NCI-H82 (cell line): ENCODE measurements at regions not wholly inside any gene's neighbourhood (a gene's known extent, or its start where the extent isn't known, plus 50 kb on each side); places are given as distances from the start of the nearest gene placed in this dataset.

Experiments
- DNase-seq: peaks from one replicate; lab custom pipeline; 2025; lab: John Stamatoyannopoulos, UW

DNA sequence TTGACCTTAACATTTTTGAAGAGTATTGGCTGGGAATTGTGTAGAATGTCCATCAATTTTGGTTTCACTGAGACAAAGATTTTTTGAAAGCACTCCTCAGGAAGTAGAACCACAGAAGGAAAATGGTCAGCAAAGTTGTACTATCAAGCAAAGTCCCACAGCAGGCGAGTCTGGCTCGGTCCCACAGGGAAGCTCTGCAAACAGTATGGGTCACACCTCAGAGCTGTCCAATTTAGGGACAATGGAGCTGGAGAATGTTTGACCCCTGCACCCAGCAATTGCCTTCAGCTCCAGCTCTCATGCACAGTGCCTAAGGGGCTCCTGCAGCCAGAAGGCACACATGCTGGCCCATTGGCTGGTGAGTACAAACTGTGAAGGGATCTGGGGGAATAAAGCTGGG lies 147.0 kb downstream of the MAFB start:
- no peak for DNase-seq

DNA sequence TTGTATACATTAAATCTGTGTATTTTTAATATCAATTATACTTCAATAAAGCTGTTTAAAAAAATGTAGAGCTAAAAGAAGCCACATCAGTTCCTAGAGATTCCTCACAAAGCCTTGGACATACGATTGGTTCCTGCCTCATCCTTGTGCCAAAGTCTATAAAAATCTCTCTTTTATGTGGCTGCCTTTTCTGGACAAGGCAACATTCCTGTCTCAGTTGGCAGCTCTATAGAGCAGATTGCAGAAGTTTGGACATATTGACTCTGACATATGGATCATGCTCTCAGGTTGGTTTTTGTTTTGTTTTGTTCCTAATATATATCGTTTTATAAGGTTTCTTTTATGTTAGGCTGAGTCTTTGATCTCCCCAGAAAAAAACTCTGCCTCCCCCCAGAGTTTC lies 148.9 kb downstream of the MAFB start:
- no peak for DNase-seq

DNA sequence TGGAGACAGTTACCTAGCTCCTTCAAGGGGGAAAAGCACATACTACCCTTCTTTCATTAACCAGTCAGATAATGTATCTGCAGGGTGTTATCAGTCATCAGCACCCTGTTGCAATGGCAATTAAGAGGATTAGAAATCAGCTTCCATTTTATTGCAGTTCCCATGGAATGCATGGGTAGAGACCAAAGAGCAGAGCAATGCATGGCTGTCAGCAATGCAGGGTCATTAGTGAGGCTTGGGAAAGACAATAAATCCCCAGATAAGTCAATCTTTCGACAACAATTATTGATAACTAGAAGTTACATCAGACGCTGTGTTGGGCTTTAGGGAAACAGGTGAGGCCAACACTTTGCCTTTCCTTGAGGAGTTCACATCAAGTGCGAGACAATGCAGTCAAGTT lies 150.9 kb downstream of the MAFB start:
- no peak for DNase-seq

DNA sequence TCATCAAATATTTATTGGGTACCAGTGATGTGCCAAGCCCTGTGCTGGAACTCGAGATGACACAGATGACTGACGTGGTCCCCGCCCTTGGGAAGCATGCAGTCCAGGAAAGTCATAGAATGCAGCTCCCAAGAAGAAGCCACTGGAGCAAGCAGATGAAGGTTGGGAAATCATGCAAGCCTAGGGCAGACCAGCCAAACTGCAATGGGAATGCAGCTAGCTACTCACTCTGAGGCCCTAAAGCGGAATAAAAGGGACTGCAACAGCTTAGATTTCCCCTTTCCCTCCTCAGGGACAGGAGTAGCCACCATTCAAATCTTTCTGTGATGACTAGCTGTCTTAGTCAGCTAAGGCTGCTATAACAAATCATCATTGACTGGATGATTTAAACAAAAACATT lies 152.2 kb downstream of the MAFB start:
- no peak for DNase-seq

DNA sequence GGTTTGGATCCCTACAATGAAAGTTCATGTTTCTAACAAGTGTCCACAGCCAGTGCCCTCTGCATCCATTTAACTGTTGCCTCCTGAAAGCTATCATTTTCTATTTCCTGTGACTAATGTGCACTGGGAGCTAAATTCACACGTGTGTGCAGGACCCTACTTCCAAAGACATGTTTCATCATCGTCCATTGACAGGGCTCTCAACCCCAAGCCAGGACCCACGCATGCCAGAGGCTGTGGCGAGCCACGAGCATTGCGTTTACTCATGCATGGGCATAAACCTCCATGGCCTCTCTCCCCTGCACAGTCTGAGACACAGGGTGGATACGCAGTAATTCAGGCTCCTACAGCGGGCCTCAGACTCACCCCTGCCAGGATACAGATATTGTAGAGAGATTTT lies 153.2 kb downstream of the MAFB start:
- DNase-seq: no peak

DNA sequence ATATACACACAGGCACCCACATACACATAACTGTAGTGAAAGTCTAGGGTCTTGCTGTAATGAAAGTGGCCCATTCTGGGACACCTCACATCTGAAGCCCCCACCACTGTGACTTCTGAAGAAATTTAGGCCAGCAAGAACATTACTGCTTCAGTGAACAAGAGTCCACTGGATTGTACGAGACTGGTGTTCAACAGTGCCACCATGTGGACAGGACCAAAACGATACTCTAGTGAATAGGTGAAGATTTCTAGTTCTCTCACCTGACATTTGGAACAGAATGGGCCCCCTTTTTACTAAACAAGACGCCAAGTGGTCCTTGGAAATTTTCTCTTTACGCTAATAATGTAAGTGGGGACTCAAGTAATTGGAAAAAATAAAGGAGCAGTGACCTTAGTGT lies 156.9 kb downstream of the MAFB start:
- DNase-seq: peak; percentile 51

DNA sequence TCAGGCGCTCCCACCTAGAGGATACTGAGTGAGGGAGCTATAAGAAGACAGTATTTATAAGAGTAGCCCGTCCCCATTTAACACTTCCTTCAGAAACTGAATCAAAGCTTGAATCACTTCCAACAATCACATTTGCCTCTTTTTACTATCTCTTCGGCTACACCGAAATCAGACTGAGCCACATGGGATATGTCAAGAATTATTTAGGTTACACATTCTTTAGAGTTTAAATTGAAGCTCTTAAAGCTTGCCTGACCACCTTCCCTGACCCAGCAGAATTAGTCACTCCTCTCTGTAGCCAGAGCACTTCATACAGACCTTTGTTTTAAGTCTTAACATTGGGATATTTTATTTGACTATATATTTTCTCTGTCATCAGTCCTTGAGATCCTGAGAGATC lies 163.7 kb downstream of the MAFB start:
- no peak for DNase-seq

DNA sequence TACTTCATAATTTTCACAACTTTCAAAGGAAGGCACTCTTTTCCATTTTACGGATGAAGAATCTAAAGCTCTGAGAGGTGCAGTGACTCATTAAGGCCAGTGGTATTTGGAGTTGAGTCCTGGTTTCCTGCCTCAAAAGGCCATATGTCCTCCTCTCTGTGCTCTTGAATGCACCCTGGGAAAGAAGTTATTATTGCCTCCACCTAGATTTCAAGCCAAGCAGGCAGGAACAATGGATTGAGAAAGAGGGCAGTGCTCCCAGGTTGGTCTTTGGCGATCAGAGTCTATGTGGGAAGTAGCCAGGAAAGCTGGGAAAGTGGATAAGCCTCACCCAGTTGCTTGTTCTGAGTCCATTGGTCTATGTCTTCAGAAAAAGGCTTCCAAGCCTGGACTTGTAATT lies 165.0 kb downstream of the MAFB start:
- DNase-seq: no peak

DNA sequence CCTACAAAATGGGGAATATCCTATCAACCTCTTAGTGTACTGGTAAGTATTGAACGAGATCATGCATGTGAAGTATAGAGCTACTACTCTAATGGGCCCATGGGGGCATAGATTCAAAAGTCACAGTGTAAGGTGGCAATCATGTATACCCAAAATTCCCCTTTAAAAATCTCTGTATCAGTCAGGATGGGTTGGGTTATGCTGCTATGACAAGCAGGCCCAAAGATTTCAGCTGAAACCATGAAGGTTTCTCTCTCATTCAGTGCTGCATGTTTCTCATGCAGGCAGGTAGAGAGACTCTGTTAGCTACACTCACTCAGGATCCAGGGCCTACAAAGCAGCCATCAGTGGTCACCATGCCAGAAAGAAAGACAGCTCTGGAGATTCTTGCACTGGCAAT lies 166.6 kb downstream of the MAFB start:
- DNase-seq: no peak

DNA sequence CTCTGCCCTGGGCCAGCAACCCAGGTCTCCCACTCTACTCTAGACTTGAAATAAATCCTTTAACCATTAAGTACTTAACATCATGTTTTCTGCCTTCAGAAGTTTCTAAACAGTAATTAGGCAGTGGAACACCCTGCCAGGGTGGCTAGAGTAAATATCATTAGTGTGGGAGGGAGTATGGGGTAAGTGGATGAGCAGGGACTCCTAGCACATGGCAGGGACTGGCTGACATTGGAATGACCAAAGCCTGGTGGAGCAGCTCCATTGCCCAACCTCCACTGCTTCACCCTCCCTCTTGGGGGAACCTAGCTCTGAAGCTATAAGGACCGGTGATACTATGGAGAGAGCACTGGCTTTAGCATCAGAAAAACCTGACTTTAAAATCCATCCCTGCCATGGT lies 167.1 kb downstream of the MAFB start:
- DNase-seq: no peak

DNA sequence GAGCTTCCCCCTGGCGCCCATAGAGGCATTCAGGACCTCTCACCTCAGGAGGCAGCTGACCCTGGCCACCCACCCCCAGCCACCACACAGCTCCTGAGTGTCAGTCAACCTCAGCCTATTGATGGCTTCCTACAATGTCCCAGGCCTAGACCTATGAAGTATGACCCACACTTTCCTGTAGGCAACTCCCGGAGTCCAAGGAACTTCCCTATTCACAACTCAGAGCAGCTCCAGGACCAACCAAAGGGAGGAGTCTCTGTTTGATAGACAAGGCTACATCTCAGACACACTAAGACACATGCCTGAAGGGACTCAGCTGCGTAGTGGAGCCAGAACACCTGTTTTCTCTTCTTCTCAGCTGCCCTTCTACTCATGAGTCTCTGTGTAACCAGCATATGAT lies 169.1 kb downstream of the MAFB start:
- DNase-seq: no peak

DNA sequence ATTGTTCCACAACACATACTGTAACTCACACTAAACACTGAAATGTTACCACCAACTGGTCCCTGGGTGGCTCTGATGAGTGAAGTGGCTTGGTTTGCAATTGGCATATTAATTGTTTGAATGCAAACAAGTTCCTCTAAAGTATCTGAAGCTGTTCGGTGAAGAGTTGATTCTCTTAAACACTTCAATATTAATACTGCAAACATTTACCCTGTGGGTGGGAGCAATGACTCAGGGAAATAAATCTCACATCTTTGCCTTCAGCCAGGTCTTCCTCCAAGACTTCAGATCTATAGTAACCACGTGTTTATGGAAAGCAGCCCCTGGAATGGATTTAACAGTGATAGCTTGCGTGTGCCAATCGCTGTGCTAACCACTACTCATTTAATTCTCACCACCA lies 176.0 kb downstream of the MAFB start:
- no peak for DNase-seq

DNA sequence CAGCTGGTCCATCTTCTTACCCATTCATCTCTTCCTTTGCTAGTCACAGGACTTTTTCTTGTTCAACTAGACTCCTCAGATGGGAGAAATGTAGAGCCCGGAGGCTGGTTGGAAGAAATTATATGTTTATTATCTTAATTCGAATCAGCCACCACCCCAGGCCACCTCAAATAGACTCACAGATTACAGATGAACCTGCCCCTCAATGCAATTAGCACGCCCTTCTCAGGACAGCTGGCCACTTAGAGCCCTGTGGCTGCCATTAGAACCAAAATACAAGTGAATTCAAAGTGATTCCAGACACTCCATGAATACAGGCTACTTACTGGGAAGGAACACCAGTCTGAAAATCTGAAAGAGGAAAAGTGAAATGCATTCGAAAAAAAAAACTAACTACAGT lies 176.4 kb downstream of the MAFB start:
- no peak for DNase-seq

DNA sequence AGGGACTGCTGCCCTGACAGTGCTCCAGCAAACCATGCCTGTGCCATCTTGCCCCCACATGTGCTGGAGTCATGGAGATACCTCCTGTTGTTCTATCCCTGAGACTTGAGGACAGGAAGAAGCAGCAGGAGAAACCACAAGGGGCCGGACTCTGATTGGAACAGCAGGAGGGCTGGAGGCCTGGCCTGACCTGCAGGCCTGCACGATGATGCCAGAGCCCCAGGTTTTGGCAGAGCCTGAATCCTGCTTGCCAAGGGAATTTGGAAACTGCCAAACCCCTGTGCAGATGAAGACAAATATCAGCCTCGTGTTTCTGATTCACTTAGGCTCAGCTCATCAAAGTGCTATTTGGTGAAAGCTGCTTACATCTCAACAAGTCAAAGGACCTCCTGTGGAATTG lies 177.6 kb downstream of the MAFB start:
- no peak for DNase-seq

DNA sequence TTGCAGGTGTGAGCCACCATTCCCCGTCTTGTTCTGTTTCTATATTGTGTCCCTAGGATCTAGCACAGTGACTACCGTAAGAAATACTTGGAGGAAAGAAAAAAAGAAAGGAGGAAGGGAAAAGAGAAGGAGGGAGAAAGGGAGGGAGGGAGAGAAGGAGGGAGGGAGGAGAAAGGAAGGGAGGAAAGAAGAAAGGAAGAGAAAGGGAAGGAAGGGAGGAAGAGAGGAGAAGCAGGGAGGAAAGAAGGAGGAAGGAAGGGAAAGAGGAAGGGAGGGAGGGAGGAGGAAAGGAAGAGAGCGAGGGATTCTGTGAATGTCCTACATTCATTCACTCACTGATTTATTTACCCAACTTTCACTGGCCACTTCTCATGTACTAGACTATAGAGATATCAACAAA lies 178.4 kb downstream of the MAFB start:
- DNase-seq: no peak

DNA sequence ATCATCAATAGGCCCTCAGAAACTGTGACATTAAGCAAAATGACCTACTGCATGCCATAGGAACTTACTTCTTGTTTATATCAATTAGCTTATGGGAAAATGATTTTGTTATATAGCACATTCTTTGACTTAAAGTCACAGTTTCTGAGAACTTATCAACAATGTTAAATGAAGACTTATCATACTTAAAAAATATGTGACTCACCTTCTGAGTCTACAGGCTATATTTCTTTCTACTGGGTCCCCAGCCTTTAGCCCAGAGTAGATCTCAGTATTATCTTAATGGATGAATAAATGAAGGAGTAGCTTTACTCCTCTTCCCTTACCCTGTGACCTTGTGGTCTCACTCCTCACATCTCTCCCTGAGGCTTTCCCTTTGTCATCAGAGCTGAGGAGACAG lies 180.2 kb downstream of the MAFB start:
- DNase-seq: no peak

DNA sequence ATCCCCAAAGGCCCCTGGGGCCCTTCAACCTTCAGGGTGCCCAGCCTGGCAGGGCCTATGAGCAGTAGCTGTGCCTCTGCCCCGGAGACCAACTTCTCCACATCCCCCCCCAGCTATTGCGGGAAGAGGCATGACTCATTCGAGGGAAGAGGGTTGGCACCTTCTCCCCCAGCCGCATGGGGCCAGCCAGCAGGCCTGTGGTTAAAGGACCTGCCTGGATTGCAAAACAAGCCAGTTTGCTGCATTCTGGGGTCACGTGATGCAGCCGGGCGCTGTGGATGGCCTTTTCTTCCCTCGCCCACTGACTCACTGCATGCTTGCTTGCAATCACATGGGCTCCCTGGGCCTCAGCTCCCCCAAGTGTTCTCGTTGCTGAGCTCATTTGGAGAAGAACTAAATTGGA lies 182.5 kb downstream of the MAFB start:
- no peak for DNase-seq

DNA sequence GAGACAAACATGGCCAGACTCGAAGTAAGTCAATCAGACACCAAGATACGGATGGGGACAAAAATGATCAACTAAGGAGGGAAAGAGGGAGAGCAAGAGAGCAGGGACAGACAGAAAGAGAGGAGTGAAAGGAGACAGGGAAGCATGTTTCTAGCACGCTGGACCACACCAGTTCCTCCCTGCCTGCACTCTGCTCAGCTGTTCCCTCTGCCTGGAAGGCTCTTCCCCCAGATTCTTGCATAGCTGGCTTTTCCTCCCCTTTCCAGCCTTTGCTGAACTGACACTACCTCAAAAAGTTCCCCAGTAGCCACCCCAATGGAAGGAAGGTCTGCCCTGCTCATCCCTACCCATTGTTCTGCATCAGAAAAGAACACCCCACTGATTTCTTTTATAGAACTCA lies 185.9 kb downstream of the MAFB start:
- no peak for DNase-seq

DNA sequence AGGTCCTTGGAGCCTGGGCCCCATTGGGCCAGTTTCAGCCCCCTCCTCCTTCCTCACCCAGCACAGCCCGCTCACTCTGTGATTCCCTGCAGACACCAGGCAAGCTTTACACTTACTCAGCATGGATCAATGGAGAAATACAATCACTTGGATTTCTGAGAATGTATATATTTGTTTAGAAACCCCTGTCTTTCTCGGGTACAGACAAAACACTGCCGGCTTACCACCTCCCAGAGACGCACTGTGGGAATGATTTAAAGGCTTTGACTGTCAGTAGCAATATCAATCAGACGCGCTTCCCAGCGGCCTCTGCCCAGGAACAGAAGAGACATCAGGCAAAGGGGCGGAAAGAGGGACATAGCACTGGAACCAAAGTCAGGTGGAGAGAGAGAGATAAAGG lies 186.5 kb downstream of the MAFB start:
- no peak for DNase-seq

DNA sequence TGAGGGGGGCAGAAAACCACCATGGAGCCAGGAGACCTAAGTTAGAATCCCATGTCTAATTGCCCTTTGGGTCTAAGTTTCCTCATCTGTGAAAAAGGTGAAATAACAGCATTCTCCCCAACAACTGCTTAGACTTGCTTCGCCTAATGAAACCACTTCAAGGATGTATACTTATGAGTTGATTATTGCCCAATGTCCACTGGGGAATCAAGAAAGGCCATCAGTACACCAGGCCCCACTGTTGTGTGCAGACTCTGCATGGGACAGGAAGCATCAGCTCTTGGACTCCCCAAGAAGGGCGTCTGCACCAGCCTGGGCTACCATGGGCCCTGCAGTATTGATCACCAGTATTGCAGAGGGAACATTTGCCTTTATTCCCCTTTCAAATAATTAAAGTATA lies 189.6 kb downstream of the MAFB start:
- DNase-seq: no peak

DNA sequence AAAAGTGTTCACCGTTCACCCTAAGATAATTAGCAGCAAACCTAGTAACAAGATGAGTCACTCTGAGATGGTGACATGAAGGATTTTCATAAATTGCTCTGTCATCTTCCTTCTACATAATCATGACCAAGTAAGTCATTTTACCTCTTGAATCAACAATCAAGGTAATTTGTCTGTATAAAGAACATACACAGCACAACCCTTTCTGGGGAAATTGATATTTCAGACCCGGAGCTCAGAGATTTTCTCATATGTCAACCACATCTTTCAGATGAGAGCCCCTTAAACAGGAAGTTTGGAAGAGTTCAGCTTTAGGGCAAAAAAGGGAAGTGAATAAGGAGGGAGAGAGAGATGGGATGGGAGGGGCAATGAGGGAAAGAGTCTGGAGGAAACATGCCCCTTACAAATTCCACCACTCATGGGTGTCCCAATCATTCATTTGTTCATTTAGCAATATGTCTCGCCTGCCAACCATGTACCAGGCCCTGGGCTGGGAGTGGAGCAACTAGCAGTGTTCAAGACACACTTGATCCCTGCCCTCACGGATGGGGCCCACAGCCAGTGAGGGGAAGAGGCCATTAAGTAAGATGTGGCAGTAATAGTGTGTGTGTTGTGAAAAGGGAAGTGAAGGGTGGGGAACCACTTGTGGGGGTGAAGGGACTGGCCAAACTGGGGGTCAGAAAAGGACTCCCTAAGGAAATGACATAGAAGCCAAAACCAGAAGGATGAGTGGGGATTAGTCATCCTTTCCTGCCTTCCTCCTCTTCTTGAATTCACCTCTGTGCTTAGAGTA lies 190.9 kb downstream of the MAFB start:
- no peak for DNase-seq

DNA sequence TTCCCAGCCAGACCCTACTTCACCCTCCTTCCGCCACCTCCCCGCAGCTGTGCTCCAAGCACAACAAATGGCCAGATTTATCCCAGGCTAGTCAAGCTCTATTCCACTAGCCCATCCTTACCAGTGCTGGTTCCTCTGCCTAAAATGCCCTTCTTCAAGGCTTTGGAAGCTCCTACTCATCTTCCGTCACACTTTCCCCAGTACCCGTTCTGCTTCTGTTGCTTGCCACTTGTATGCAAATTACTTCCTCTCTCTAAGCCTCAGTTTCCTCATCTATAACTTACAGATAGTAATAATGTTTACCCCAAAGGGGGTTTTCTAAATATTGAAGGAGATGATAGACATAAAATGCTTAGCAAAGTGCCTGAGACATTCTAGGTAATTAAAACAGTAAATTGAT lies 193.1 kb downstream of the MAFB start:
- DNase-seq: no peak

DNA sequence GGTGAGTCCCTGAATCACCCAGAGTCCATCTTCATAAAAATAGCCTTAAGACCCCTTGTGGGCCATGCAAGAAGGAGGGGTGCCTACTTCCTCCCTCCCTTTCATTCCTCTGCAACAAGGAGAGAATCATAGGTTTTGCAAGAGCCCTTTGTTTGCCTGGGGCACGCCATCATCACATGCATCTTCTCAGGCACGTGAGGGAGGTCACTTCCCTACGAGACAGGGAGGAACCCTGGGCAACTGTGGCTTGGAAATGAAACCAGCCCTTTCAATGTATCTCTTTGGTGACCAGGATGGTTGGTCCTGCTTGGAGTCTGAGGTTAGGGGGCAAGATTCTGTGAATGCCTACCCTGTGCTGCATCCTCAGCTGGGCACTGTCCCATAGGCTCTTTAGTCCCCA lies 194.8 kb downstream of the MAFB start:
- no peak for DNase-seq

DNA sequence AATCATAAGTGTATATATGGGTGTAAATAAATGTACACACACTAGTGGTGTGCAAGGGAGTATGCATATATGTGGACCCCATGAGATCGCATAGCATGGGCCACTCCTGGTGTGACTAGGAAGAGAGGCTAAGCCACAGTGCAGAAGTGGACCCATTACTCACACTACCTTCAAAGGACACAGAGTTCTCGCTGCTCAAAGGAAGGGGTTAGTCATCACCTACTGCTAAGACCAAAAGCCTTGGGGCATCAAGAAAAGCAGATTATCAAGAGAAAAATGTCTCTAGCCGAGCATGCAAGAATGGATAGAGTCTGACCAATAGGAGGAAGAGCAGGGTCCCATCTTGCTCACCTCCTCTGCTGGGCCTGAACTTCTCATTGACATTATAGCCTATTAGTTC lies 195.5 kb downstream of the MAFB start:
- DNase-seq: no peak

DNA sequence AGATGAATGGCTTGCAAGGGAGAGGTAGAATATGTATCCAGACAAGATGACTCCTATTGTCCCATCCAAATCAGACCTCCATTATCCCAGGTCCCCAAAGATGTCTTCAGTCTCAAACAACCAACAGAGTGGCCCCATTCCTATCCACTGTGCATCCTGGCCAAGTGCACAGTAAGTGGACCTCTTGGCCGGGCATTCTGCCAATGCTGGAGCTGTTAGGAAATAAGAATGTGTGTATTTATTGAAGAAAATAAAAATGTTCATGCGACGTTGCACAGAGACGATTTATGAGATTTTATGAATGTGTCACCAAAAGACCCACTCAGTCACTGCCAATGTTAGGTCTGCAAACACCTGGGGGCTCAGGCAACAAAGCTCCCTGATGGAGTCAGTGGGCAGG lies 196.0 kb downstream of the MAFB start:
- no peak for DNase-seq
